ENCODE measurements at regions not wholly inside any gene's neighbourhood (a gene's known extent, or its start where the extent isn't known, plus 50 kb on each side); places are given as distances from the start of the nearest gene placed in this dataset.

DNA sequence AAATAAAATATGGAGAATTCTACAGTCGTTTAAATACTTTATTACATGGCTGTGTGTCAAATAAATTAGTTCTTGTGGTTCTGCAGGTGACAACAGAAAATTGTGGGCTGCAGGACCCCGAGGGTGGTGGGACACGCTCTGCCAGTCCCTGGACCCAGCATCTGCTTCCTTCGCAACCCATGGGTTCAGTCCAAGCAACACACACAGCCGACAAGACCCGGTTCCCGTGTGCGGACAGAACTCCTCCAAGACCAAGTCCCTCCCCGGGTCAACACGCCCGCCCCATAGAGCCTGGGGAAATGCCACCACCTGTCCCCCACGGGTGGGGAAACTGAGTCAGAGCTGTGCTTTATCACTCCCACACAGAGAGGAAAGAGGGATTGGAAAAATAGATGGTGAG is 238.9 kb downstream of the BRD1 start:
- ATAC-seq (ENCODE audit: low read depth) (no peak), DNase-seq (no peak)
- Histone ChIP-seq H3K4me2 (ENCODE audit: low read depth, low read length) (no peak overlapping the region), H2BK120ac (ENCODE audit: low read depth, low read length) (no peak overlapping the region), H3K14ac (replicated peaks; ENCODE audit: low read depth, low read length) (no peak overlapping the region), H4K5ac (ENCODE audit: low read depth, low read length) (no peak overlapping the region), H3K18ac (ENCODE audit: low read depth, low read length) (no peak overlapping the region), H3K9ac (ENCODE audit: low read depth, low read length) (no peak overlapping the region), H3K36me3 (ENCODE audit: control insufficient read depth, insufficient read depth, low read length) (no peaks in the 10 kb centered on the region), H3K27ac (ENCODE audit: insufficient read depth, low read length) (no peak overlapping the region), H2BK20ac (ENCODE audit: low read depth, low read length) (no peak overlapping the region), H3K4ac (ENCODE audit: low read depth, low read length) (no peak overlapping the region), H2AK9ac (replicated peaks; ENCODE audit: low read depth, low read length, poor library complexity) (no peak overlapping the region), H3K4me1 (ENCODE audit: control insufficient read depth, insufficient read depth, low read length) (no peaks in the 10 kb centered on the region), H2BK5ac (ENCODE audit: low read depth, low read length, poor library complexity, severe bottlenecking) (no peak overlapping the region), H3K23ac (ENCODE audit: low read depth, low read length) (no peak overlapping the region), H4K8ac (ENCODE audit: low read depth in 2 of 2, low read length in 2 of 2) (no peak overlapping the region), H3K9me3 (ENCODE audit: control insufficient read depth, insufficient read depth, low read length) (peaks cover 70% of the 10 kb centered on the region), H3K79me1 (ENCODE audit: low read depth in 1 of 2, low read length in 2 of 2) (no peaks in the 10 kb centered on the region), H2BK15ac (ENCODE audit: low read depth, low read length) (no peak overlapping the region), H3K4me3 (ENCODE audit: insufficient read depth, low read depth, low read length) (no peak overlapping the region), H4K20me1 (ENCODE audit: insufficient read depth, low read length) (no peaks in the 10 kb centered on the region), H2AFZ (replicated peaks; ENCODE audit: low read length, poor library complexity) (no peak overlapping the region), H2AK5ac (ENCODE audit: low read depth, low read length) (no peak overlapping the region), H3K27me3 (ENCODE audit: control insufficient read depth, insufficient read depth, low read length) (no peaks in the 10 kb centered on the region), H3K9me1 (ENCODE audit: insufficient read depth, low read length) (no peaks in the 10 kb centered on the region), H3K56ac (ENCODE audit: extremely low read depth, insufficient read depth, low read length) (no peak overlapping the region), H4K91ac (ENCODE audit: insufficient read depth, low read depth, low read length) (no peak overlapping the region)
- no peak for TF ChIP-seq NFE2L2 (IDR thresholded peaks at IDR 0.05; ENCODE audit: low read depth, low read length)
- TF ChIP-seq, protein P1, sequence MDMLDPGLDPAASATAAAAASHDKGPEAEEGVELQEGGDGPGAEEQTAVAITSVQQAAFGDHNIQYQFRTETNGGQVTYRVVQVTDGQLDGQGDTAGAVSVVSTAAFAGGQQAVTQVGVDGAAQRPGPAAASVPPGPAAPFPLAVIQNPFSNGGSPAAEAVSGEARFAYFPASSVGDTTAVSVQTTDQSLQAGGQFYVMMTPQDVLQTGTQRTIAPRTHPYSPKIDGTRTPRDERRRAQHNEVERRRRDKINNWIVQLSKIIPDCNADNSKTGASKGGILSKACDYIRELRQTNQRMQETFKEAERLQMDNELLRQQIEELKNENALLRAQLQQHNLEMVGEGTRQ (IDR thresholded peaks at IDR 0.05; ENCODE audit: low read depth, low read length) = no peak
- in situ Hi-C loops (cut with MboI; ENCODE audit: low sequenced_read_pairs) (no loop called here), dilution Hi-C loops (cut with HindIII; ENCODE audit: low sequenced_read_pairs, unreplicated experiment) (no loop called here), intact Hi-C loops (cut with micrococcal nuclease) (no loop called here)
- BruUV-seq (replicated peaks) = no TSS peak
- ChIA-PET POLR2A (ENCODE audit: unreplicated experiment) (no interaction called here), CTCF (no interaction called here)
- WGBS, 2 experiments (ENCODE audit: extremely low coverage in 2 of 2, insufficient read length in 1 of 2) = 69% methylated on average over 5 of the region's 12 CpGs; no CpG with 5 or more reads in 1 of the 2 experiments

Data from IMR-90 (cell line).